Stimulated activated CD4-positive, alpha-beta T cell treated with anti-CD3 and anti-CD28 coated beads, Interleukin-4, amount 100 ng/mL, for 48 hours (primary cell): ENCODE measurements at regions not wholly inside any gene's neighbourhood (a gene's known extent, or its start where the extent isn't known, plus 50 kb on each side); places are given as distances from the start of the nearest gene placed in this dataset.
"Not testable (repeated sequence)": the region's sequence is repeated elsewhere in the genome, so short reads cannot be mapped to it uniquely, and the experiment has no call there.

Experiments
- DNase-seq, 2 donors: peaks; one replicate each; pipeline ENCODE4 v3.0.0-alpha.2; 2020; ENCODE audit warnings: low read depth in 2 of 2

GRCh38 chr13:73673931-73674330 lies 460.3 kb downstream of the KLF12 start:
- no peak for DNase-seq

- no peak for DNase-seq
These were observed 461.7 kb downstream of the KLF12 start for GRCh38 chr13:73672492-73672891.

- DNase-seq: no peak
These were observed 462.5 kb downstream of the KLF12 start for GRCh38 chr13:73671732-73672131.

- no peak for DNase-seq
These were observed 463.2 kb downstream of the KLF12 start for GRCh38 chr13:73671011-73671410.

DNA sequence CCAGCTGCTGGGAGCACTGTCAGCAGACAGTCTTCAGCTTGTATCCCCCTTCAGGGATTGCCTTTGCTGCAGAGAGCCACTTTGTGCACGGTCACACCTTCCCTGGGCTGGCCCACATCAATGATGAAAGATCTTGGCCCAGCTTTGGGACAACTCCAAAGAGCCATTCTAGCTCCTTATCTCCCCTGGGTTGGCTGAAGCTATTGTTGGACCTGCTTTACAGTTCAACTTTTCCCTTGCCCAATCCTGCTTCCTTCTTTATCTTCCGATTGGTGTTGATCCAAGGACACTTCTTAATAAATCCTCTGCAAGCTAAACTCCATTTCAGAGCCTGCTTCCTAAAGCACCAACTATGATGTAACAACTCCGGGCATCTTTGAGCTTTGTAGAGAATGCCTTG lies 466.4 kb downstream of the KLF12 start:
- DNase-seq: no peak

GRCh38 chr13:73665261-73665660 lies 468.9 kb downstream of the KLF12 start:
- no peak for DNase-seq

- DNase-seq: no peak
These were observed 469.4 kb downstream of the KLF12 start for GRCh38 chr13:73664851-73665250.

GRCh38 chr13:73662833-73663232 lies 471.4 kb downstream of the KLF12 start:
- no peak for DNase-seq

GRCh38 chr13:73661687-73662425 lies 472.3 kb downstream of the KLF12 start:
- DNase-seq: no peak

DNA sequence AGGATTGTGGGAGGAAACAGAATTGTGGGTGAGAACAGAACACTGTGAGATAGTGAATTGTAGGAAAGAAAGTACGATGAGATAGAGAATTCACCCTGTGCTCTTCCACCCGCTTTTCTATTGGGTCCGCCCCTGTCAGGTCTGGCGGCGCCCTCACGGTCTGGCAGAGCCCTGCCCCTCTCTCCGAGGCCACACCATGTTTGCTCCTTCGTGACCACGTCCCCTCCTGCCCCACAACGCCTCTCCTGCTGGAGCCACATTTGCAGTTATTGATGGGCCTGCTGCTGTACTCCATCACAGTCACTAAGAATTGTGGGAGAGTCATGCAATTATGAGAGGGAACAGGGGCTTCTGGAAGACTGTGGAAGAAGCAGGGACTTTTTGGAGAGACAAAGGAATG lies 473.1 kb downstream of the KLF12 start:
- no peak for DNase-seq

DNA sequence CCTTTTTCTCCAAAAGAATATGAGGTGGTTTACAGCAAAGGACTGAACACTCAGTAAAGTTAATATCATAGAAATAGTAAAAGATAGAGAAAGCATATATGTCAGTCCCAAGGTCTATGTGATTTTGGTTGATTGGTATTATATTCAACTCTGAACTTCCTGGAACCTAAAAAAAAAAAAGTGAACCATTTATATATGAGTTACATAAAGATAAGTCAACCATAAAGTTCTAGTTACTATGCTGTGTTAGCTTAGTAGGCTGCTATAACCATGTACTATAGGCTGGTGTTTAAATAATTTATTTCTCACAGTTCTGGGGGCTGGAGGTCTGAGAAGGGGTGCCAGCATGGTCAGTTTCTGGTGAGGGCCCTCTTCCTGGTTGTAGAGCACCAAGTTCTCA lies 475.6 kb downstream of the KLF12 start:
- no peak for DNase-seq

DNA sequence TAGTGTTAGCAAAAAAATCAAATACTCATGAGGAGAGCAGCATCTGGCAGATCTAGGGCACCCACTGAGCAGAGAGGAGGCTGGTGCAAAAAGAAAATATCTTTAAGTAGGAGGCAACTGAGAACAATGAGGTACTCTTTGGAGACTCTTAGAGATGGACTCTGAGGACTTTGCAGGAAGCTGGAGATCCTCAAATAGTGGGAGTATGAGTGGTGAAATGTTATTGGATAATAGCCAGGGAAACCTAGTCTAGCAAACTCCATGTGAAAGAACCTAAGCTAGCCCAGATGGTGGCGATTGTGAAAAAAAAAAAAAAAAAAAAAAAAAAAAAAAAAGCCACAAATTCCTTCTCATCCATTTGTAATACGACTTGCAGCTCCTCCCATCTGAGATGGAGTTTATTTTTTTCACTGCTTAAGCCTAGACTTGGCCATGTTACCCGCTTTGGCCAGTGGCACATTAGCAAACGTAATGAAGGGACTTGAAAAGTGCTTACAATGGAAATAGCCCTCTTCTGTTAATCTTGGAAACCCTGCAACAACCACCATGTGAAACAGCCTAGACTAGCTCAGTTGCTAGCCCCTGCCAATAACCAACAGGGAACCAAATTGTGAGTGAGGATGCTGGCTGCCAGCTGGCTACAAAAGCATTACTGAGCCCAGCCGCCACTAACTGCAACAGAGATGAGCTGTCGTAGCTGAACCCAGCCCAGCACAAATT lies 476.2 kb downstream of the KLF12 start:
- no peak for DNase-seq

- no peak for DNase-seq
These were observed 477.3 kb downstream of the KLF12 start for GRCh38 chr13:73656863-73657262.

GRCh38 chr13:73653688-73654087 lies 480.5 kb downstream of the KLF12 start:
- DNase-seq: no peak

DNA sequence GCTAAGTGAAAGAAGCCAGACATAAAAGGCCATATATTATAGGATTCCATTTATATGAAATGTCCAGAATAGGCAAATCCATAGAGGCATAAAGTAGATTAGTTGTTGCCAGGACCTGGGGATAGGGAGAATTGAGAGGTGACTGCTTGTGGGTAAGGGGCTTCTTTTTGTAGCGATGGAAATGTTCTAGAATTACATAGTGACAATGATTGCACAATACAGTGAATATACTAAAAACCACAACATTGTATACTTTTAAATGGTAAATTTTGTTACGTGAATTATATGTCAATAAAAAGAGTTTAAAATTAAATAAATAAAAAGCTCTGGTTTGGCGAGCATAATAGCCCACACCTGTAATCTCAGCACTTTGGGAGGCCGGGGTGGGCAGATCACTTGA lies 486.8 kb downstream of the KLF12 start:
- no peak for DNase-seq

DNA sequence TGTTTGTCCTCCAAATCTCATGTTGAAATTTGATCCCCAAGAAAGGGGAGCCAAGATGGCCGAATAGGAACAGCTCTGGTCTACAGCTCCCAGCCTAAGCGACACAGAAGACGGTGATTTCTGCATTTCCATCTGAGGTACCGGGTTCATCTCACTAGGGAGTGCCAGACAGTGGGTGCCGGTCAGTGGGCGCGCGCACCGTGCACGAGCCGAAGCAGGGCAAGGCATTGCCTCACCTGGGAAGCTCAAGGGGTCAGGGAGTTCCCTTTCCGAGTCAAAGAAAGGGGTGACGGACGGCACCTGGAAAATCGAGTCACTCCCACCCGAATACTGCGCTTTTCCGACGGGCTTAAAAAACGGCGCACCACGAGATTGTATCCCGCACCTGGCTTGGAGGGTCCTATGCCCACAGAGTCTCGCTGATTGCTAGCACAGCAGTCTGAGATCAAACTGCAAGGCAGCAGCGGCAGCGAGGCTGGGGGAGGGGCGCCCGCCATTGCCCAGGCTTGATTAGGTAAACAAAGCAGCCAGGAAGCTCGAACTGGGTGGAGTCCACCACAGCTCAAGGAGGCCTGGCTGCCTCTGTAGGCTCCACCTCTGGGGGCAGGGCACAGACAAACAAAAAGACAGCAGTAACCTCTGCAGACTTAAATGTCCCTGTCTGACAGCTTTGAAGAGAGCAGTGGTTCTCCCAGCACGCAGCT lies 493.6 kb downstream of the KLF12 start:
- DNase-seq: not testable (repeated sequence)

DNA sequence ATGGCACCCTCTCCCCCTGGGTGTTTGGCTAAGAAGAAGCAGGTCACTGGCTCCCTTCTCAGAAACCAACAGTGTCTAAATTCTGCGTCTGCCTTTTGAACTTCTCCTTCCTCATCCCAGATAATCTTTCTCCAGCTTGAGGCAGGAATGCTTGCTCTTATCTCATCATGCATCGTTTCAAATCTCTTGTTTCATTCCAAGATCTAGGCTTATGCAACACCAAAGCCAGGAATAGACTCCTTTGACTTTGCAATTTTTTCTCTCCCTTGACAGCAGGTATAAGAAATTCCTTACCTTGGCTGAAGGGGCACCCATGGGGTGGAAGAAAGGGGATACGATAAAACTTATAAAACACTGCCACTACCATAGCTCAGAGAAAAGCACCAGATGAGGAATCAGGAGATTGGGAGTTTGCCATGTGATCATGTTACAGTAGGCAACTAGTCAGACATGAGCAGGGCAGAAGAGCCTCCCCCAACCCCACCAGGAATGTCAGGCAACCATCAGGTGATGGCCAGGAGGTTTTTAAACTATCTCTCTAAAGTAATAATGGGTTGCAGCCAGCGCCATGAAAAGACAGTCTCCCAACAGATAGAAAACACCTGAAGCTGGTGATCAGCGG lies 498.9 kb downstream of the KLF12 start:
- no peak for DNase-seq

DNA sequence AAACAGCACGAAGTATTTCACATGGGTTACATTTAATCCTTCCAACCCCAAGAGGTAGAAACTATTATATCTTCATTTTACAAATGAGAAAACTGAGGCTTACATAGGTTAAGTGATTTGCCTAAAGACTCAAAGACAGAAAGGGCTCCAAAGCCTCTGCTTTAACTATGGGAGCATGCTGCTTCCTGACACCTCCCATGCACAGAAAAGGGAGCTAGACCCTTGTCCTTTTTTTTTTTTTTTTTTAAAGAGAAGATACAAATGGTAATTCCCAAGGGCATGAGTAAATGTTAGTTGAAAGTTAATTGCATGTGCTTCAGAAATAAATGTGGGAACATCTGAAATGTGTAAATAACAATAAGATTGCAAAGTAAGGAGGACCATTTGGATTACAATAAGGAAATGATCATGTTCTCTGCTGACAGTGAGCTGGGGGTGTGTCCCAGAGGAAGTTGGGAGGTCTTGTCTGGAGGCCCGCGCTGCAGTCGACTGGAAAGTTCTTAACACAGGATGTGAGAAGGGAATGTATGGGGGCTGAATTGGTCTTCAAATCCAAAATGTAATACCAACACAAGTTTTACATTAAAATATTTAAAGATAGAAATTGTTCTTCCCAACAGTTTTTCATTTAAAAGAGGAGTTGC lies 500.3 kb downstream of the KLF12 start:
- DNase-seq: no peak

DNA sequence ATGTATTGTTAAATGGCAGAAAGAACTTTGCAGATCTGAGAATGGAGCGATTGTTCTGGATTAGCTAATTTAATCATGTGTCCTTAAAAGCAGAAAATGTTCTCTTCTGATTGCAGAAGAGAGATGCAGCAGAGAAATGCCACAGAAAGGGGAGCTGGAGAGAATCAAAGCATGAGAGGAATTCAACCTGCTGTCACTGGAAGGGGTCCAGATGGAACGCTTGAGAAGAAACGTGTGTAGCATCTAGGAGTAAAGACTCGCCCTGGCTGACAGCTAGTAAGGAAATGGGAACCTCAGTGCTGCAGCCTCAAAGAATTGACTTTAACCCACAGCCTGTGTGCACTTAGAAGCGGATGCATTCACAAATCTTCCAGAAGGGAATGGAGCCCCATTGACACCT lies 502.8 kb downstream of the KLF12 start:
- DNase-seq: no peak

- DNase-seq: no peak
These were observed 508.5 kb downstream of the KLF12 start for GRCh38 chr13:73625562-73626339.

DNA sequence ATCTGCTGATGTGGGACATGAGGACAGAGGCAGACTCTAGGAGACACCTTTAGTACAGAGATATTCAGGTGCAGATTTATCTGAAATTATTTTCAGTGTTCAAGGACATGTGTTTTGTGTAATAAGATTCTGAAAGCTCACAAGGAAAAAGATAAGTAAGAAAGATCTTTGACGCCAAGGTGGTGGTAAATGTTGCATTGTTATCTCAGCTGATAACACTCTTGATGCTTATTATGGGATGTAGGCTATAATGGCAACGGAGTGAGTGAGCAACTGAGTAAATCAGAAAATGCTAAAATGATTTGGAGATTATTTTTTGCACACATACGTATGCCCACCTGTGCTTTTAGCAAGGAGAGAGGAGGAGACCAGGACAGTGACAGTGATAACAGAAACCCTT lies 510.9 kb downstream of the KLF12 start:
- no peak for DNase-seq
